GM12878 (cell line): ENCODE measurements at regions not wholly inside any gene's neighbourhood (a gene's known extent, or its start where the extent isn't known, plus 50 kb on each side); places are given as distances from the start of the nearest gene placed in this dataset.

Experiments
- ATAC-seq: fragments of 200-7000 bp; cut with Tn5 transposase; 3 replicates; pipeline ENCODE4 v1.9.1; 2020; ENCODE audit warnings: mild to moderate bottlenecking, moderate library complexity
- BruUV-seq: library from RNA; stranded (reverse); fragments of 400-500 nt; replicated peaks from 2 replicates; lab custom pipeline; 2021; lab: Mats Ljungman, UMichigan
- CTCF ChIA-PET: fragments of 300-600 bp; sonication (Branson Sonifier 250); formaldehyde crosslinking; extraction: SDS; loops from one replicate; lab custom pipeline; 2021; ENCODE audit warnings: inconsistent platforms; lab: Yijun Ruan, JAX
- POLR2A ChIA-PET: fragments of 350-600 bp; formaldehyde crosslinking; extraction: SDS; loops from one replicate; lab custom pipeline; 2021; ENCODE audit warnings: inconsistent platforms; lab: Charles Lee
- RAD21 ChIA-PET: fragments of 300-600 bp; sonication (Branson Sonifier 250); formaldehyde crosslinking; loops from one replicate; lab custom pipeline; 2023; ENCODE audit warnings: antibody characterized with exemption; ENCODE audit not compliant: unreplicated experiment; lab: Charles Lee
- SMC1A ChIA-PET: fragments of 300-600 bp; sonication (Branson Sonifier 250); formaldehyde crosslinking; loops from one replicate; lab custom pipeline; 2023; ENCODE audit not compliant: unreplicated experiment, uncharacterized antibody; lab: Charles Lee
- DNase-seq: peaks from one replicate; pipeline ENCODE4 v3.0.0-alpha.2; 2011; ENCODE audit warnings: low read depth, low spot score
- FAIRE-seq: peaks from 3 replicates; lab custom pipeline; 2011; peaks lifted over from hg19 to GRCh38; lab: Jason Lieb, UNC
- H2AFZ ChIP-seq: 2 replicates; pipeline ENCODE4 v1.6.0; 2011; ENCODE audit warnings: low read depth, low read length, control low read depth; ENCODE audit not compliant: control insufficient read depth
- H3K27ac ChIP-seq: 2 replicates; pipeline ENCODE4 v1.5.1; 2011; ENCODE audit warnings: control low read depth; ENCODE audit not compliant: control insufficient read depth, insufficient read depth
- H3K27me3 ChIP-seq, 2 experiments: replicated peaks in 1 of 2; 2 replicates each; pipeline versions ENCODE4 v1.6.0 to v1.6.1; 2011; ENCODE audit warnings: low read length in 1 of 2; ENCODE audit not compliant: control insufficient read depth in 2 of 2, insufficient read depth in 2 of 2
- H3K36me3 ChIP-seq, 2 experiments: 2 replicates each; pipeline ENCODE4 v1.5.1; 2011; ENCODE audit warnings: low read length in 1 of 2; ENCODE audit not compliant: control insufficient read depth in 2 of 2, insufficient read depth in 2 of 2
- H3K4me1 ChIP-seq: 2 replicates; pipeline ENCODE4 v1.6.1; 2011; ENCODE audit warnings: mild to moderate bottlenecking, low read length, moderate library complexity, mixed read lengths; ENCODE audit not compliant: control insufficient read depth, insufficient read depth
- H3K4me2 ChIP-seq: 2 replicates; pipeline ENCODE4 v1.6.0; 2011; ENCODE audit warnings: control low read depth; ENCODE audit not compliant: control insufficient read depth, insufficient read depth
- H3K4me3 ChIP-seq: fragments of 200-600 bp; sonication (generic); 2 replicates; pipeline ENCODE4 v1.5.1; 2016
- H3K79me2 ChIP-seq: 2 replicates; pipeline ENCODE4 v1.6.0; 2011; ENCODE audit warnings: low read length; ENCODE audit not compliant: control insufficient read depth, insufficient read depth
- H3K9ac ChIP-seq: 2 replicates; pipeline ENCODE4 v1.8.0; 2011; ENCODE audit warnings: low read length, control low read depth, mixed read lengths; ENCODE audit not compliant: control insufficient read depth, insufficient read depth
- H3K9me3 ChIP-seq: replicated peaks from 3 replicates; pipeline ENCODE4 v1.5.1; 2011; ENCODE audit warnings: mild to moderate bottlenecking, low read length; ENCODE audit not compliant: control insufficient read depth, insufficient read depth
- H4K20me1 ChIP-seq: 2 replicates; pipeline ENCODE4 v1.6.0; 2011; ENCODE audit not compliant: control insufficient read depth, insufficient read depth
- ATF3 ChIP-seq: IDR thresholded peaks from 2 replicates; pipeline ENCODE4 v1.6.1; 2011; ENCODE audit warnings: low read depth, mild to moderate bottlenecking, low read length, moderate library complexity, borderline replicate concordance; ENCODE audit errors: extremely low read depth
- CBX3 ChIP-seq: fragments of 200-600 bp; sonication (generic); IDR thresholded peaks from 2 replicates; pipeline ENCODE4 v1.6.1; 2016; ENCODE audit warnings: low read depth, borderline replicate concordance
- CREB1 ChIP-seq: IDR thresholded peaks from 2 replicates; pipeline ENCODE4 v1.6.1; 2012; ENCODE audit warnings: low read depth, mild to moderate bottlenecking, inconsistent platforms
- MTA3 ChIP-seq: IDR thresholded peaks from 2 replicates; pipeline ENCODE4 v1.6.1; 2012; ENCODE audit warnings: low read length, inconsistent platforms, borderline replicate concordance
- NR2C2 ChIP-seq: IDR thresholded peaks from 2 replicates; pipeline ENCODE4 v1.6.1; 2011; ENCODE audit warnings: borderline replicate concordance, low read depth; ENCODE audit not compliant: control insufficient read depth, insufficient read length
- PRDM15 ChIP-seq: fragments of 450-650 bp; formaldehyde crosslinking; IDR thresholded peaks from 2 replicates; pipeline ENCODE4 v1.4.0; 2020; ENCODE audit warnings: mild to moderate bottlenecking, moderate library complexity
- WGBS: methylation state at CpG from one replicate; pipeline ENCODE4 v1.1.6; 2016; ENCODE audit warnings: low lambda C conversion rate; ENCODE audit not compliant: insufficient replicate concordance, insufficient coverage; ENCODE audit errors: missing lambda C conversion rate; 5-methylcytosine and 5-hydroxymethylcytosine counted together
- in situ Hi-C: fragments of 300-500 bp; cut with MboI; formaldehyde crosslinking; loops from 9 replicates; pipeline ENCODE4 v1.14.3; 2018; ENCODE audit warnings: mixed read lengths
- intact Hi-C: fragments of 100-400 bp; cut with micrococcal nuclease; formaldehyde crosslinking; loops from one replicate; pipeline ENCODE4 v1.14.2; 2022; ENCODE audit not compliant: unreplicated experiment
- TF ChIP-seq, protein P1 (sequence below): IDR thresholded peaks from 2 replicates; pipeline ENCODE4 v1.6.1; 2012; ENCODE audit warnings: low read depth, low read length, improper control_type of control experiment
- TF ChIP-seq, protein P2 (sequence below): fragments of 450-650 bp; IDR thresholded peaks from 2 replicates; pipeline ENCODE4 v1.6.1; 2016; ENCODE audit warnings: mild to moderate bottlenecking, moderate library complexity, borderline replicate concordance

DNA sequence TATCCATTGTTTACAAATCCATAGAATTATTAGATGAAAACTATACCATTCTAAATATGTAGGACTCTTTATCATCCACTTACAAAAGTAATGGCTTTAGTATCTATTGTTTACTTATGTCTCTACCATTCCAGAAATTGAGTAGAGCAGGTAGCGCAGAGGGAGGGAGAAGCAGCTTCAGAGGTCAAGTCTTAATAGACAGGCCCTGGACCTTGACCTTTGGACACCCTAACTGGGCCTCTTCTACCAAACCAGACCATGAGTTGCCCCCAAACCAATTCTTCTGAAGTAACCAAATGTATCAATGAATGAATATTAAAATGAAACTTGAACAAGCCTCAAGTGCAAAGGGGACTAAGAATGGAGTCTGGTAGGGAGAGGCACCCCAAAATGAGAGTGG lies 124.9 kb upstream of the ANKRD55 start:
- intact Hi-C loops, result no loop called here
- WGBS, result 61% methylated on average over 1 of the region's 1 CpG
- RAD21 ChIA-PET, result no interaction called here

More for the DNA sequence above, 124.9 kb upstream of the ANKRD55 start:
- no peak overlapping the region for H3K4me2 ChIP-seq
- SMC1A ChIA-PET, result no interaction called here
- no peaks in the 10 kb centered on the region for H4K20me1 ChIP-seq
- TF ChIP-seq, protein P1, sequence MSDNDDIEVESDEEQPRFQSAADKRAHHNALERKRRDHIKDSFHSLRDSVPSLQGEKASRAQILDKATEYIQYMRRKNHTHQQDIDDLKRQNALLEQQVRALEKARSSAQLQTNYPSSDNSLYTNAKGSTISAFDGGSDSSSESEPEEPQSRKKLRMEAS, result no peak
- TF ChIP-seq CBX3 (no peak), ATF3 (no peak), CREB1 (no peak), PRDM15 (no peak), NR2C2 (no peak), MTA3 (no peak)
- TF ChIP-seq, protein P2, sequence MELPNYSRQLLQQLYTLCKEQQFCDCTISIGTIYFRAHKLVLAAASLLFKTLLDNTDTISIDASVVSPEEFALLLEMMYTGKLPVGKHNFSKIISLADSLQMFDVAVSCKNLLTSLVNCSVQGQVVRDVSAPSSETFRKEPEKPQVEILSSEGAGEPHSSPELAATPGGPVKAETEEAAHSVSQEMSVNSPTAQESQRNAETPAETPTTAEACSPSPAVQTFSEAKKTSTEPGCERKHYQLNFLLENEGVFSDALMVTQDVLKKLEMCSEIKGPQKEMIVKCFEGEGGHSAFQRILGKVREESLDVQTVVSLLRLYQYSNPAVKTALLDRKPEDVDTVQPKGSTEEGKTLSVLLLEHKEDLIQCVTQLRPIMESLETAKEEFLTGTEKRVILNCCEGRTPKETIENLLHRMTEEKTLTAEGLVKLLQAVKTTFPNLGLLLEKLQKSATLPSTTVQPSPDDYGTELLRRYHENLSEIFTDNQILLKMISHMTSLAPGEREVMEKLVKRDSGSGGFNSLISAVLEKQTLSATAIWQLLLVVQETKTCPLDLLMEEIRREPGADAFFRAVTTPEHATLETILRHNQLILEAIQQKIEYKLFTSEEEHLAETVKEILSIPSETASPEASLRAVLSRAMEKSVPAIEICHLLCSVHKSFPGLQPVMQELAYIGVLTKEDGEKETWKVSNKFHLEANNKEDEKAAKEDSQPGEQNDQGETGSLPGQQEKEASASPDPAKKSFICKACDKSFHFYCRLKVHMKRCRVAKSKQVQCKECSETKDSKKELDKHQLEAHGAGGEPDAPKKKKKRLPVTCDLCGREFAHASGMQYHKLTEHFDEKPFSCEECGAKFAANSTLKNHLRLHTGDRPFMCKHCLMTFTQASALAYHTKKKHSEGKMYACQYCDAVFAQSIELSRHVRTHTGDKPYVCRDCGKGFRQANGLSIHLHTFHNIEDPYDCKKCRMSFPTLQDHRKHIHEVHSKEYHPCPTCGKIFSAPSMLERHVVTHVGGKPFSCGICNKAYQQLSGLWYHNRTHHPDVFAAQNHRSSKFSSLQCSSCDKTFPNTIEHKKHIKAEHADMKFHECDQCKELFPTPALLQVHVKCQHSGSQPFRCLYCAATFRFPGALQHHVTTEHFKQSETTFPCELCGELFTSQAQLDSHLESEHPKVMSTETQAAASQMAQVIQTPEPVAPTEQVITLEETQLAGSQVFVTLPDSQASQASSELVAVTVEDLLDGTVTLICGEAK, result no peak
- TF ChIP-seq, all 136 proteins: peak for 0
- no peak overlapping the region for H2AFZ ChIP-seq
- H3K4me3 ChIP-seq, result no peak overlapping the region
- H3K9ac ChIP-seq, result no peak overlapping the region
- H3K79me2 ChIP-seq, result no peaks in the 10 kb centered on the region
- H3K27ac ChIP-seq, result no peak overlapping the region
- ChIA-PET CTCF (no interaction called here), POLR2A (no interaction called here)
- in situ Hi-C loops, result no loop called here
- FAIRE-seq (no peak), ATAC-seq (no peak), DNase-seq (no peak)
- H3K9me3 ChIP-seq, result no peaks in the 10 kb centered on the region
- no peaks in the 10 kb centered on the region for H3K36me3 ChIP-seq
- H3K4me1 ChIP-seq, result no peaks in the 10 kb centered on the region
- peaks cover 0 to 3% of the 10 kb centered on the region in 2 experiments; a peak in 1 of 4 replicates for H3K27me3 ChIP-seq
- no TSS peak for BruUV-seq
